Neural progenitor cell (in vitro differentiated cells): ENCODE measurements at regions not wholly inside any gene's neighbourhood (a gene's known extent, or its start where the extent isn't known, plus 50 kb on each side); places are given as distances from the start of the nearest gene placed in this dataset.

Experiments
- DNase-seq: peaks from one replicate; pipeline ENCODE4 v3.0.0-alpha.2; 2016; ENCODE audit warnings: low spot score
- H2AFZ ChIP-seq: fragments of 200-600 bp; sonication (generic); replicated peaks from 2 replicates; pipeline ENCODE4 v1.6.1; 2016; ENCODE audit warnings: antibody characterized with exemption
- H3F3A ChIP-seq: fragments of 200-600 bp; sonication (generic); 2 replicates; pipeline ENCODE4 v1.6.1; 2016; ENCODE audit warnings: antibody characterized with exemption, low read depth
- H3K27ac ChIP-seq: fragments of 200-600 bp; sonication (generic); 2 replicates; pipeline ENCODE4 v1.5.1; 2016; ENCODE audit warnings: mild to moderate bottlenecking
- H3K27me3 ChIP-seq: fragments of 200-600 bp; sonication (generic); 2 replicates; pipeline ENCODE4 v1.6.1; 2016; ENCODE audit warnings: mild to moderate bottlenecking, moderate library complexity
- H3K36me3 ChIP-seq: fragments of 200-600 bp; sonication (generic); 2 replicates; pipeline ENCODE4 v1.5.1; 2016
- H3K4me1 ChIP-seq: fragments of 200-600 bp; sonication (generic); 2 replicates; pipeline ENCODE4 v1.6.1; 2016; ENCODE audit warnings: mixed run types
- H3K4me2 ChIP-seq: fragments of 200-600 bp; sonication (generic); 2 replicates; pipeline ENCODE4 v1.6.1; 2016
- H3K4me3 ChIP-seq: fragments of 200-600 bp; sonication (generic); 2 replicates; pipeline ENCODE4 v1.5.1; 2016
- H3K79me2 ChIP-seq: fragments of 200-600 bp; sonication (generic); 2 replicates; pipeline ENCODE4 v1.6.1; 2016; ENCODE audit warnings: low read depth
- H3K9ac ChIP-seq: fragments of 200-600 bp; sonication (generic); 2 replicates; pipeline ENCODE4 v1.6.1; 2016
- H3K9me3 ChIP-seq: fragments of 200-600 bp; sonication (generic); 2 replicates; pipeline ENCODE4 v1.5.1; 2016; ENCODE audit warnings: low read depth
- H4K20me1 ChIP-seq: fragments of 200-600 bp; sonication (generic); 2 replicates; pipeline ENCODE4 v1.6.1; 2016; ENCODE audit warnings: low read depth
- H3K27ac Mint-ChIP-seq: 3 replicates; pipeline ENCODE4 v1.8.0; 2021; ENCODE audit warnings: mixed read lengths
- H3K27me3 Mint-ChIP-seq: 2 replicates; pipeline ENCODE4 v1.8.0; 2022; ENCODE audit warnings: low read depth, mild to moderate bottlenecking, inconsistent platforms, moderate library complexity, mixed read lengths; ENCODE audit not compliant: insufficient read depth
- H3K36me3 Mint-ChIP-seq: 3 replicates; pipeline ENCODE4 v1.8.0; 2021; ENCODE audit warnings: mixed read lengths
- H3K4me1 Mint-ChIP-seq: 3 replicates; pipeline ENCODE4 v1.8.0; 2021; ENCODE audit warnings: mixed read lengths
- H3K4me3 Mint-ChIP-seq: 3 replicates; pipeline ENCODE4 v1.8.0; 2021; ENCODE audit warnings: mild to moderate bottlenecking, moderate library complexity, mixed read lengths
- H3K9me3 Mint-ChIP-seq: 3 replicates; pipeline ENCODE4 v1.8.0; 2020; ENCODE audit warnings: mixed read lengths
- CTCF ChIP-seq: fragments of 200-600 bp; sonication (generic); IDR thresholded peaks from 2 replicates; pipeline ENCODE4 v1.5.1; 2017; ENCODE audit warnings: antibody characterized with exemption, mild to moderate bottlenecking
- EZH2 ChIP-seq: fragments of 200-600 bp; sonication (generic); IDR thresholded peaks from 2 replicates; pipeline ENCODE4 v1.6.1; 2017; ENCODE audit warnings: antibody characterized with exemption, mild to moderate bottlenecking, moderate library complexity
- EZH2phosphoT487 ChIP-seq: fragments of 200-600 bp; sonication (generic); IDR thresholded peaks from 2 replicates; pipeline ENCODE4 v1.6.1; 2017; ENCODE audit warnings: antibody characterized with exemption

GRCh38 chr15:100720406-100720967, 118.1 kb downstream of the ASB7 start:
- Histone ChIP-seq H3K36me3 (no peaks in the 10 kb centered on the region), H3K4me3 (no peak overlapping the region), H3K4me2 (no peak overlapping the region), H3K4me1 (no peaks in the 10 kb centered on the region), H3K79me2 (no peaks in the 10 kb centered on the region), H3K27ac (no peak overlapping the region), H3F3A (no peaks in the 10 kb centered on the region), H4K20me1 (no peaks in the 10 kb centered on the region), H3K27me3 (no peaks in the 10 kb centered on the region), H2AFZ (no peak overlapping the region), H3K9me3 (no peaks in the 10 kb centered on the region), H3K9ac (no peak overlapping the region)
- Mint-ChIP-seq H3K4me1 (peaks cover 15% of the 10 kb centered on the region), H3K36me3 (no peaks in the 10 kb centered on the region), H3K4me3 (no peak overlapping the region), H3K27ac (no peak overlapping the region), H3K27me3 (peaks cover 10% of the 10 kb centered on the region), H3K9me3 (peaks cover 1% of the 10 kb centered on the region)
- no peak for TF ChIP-seq EZH2
- TF ChIP-seq CTCF = no peak
- no peak for TF ChIP-seq EZH2phosphoT487
- no peak for DNase-seq

- H3K4me3 ChIP-seq = no peak overlapping the region
- H2AFZ ChIP-seq = no peak overlapping the region
- no peaks in the 10 kb centered on the region for H3F3A ChIP-seq
- H3K27ac Mint-ChIP-seq = no peak overlapping the region
- H3K9ac ChIP-seq = no peak overlapping the region
- H3K36me3 ChIP-seq = no peaks in the 10 kb centered on the region
- H3K36me3 Mint-ChIP-seq = no peaks in the 10 kb centered on the region
- TF ChIP-seq EZH2 (no peak), EZH2phosphoT487 (no peak), CTCF (no peak)
- peaks cover 1% of the 10 kb centered on the region for H3K9me3 Mint-ChIP-seq
- no peak overlapping the region for H3K4me2 ChIP-seq
- H3K27ac ChIP-seq = no peak overlapping the region
- peaks cover 17% of the 10 kb centered on the region for H3K4me1 Mint-ChIP-seq
- H3K27me3 ChIP-seq = no peaks in the 10 kb centered on the region
- no peaks in the 10 kb centered on the region for H4K20me1 ChIP-seq
- H3K27me3 Mint-ChIP-seq = peaks cover 11% of the 10 kb centered on the region
- H3K4me3 Mint-ChIP-seq = no peak overlapping the region
- no peak for DNase-seq
- H3K9me3 ChIP-seq = no peaks in the 10 kb centered on the region
- H3K4me1 ChIP-seq = no peaks in the 10 kb centered on the region
- H3K79me2 ChIP-seq = no peaks in the 10 kb centered on the region
Observed at GRCh38 chr15:100721758-100722550, 119.6 kb downstream of the ASB7 start.

- no peak for TF ChIP-seq EZH2phosphoT487
- no peak for TF ChIP-seq EZH2
- TF ChIP-seq CTCF = no peak
- no peak overlapping the region for H3K4me2 ChIP-seq
- Mint-ChIP-seq H3K27ac (no peak overlapping the region), H3K36me3 (no peaks in the 10 kb centered on the region), H3K27me3 (peaks cover 12% of the 10 kb centered on the region), H3K4me1 (peaks cover 17% of the 10 kb centered on the region), H3K4me3 (no peak overlapping the region), H3K9me3 (peaks cover 1% of the 10 kb centered on the region)
- H3K79me2 ChIP-seq = no peaks in the 10 kb centered on the region
- no peaks in the 10 kb centered on the region for H3K4me1 ChIP-seq
- no peaks in the 10 kb centered on the region for H3K36me3 ChIP-seq
- no peaks in the 10 kb centered on the region for H3F3A ChIP-seq
- no peak overlapping the region for H3K27ac ChIP-seq
- H3K9ac ChIP-seq = no peak overlapping the region
- no peaks in the 10 kb centered on the region for H4K20me1 ChIP-seq
- no peaks in the 10 kb centered on the region for H3K27me3 ChIP-seq
- no peak overlapping the region for H3K4me3 ChIP-seq
- no peak overlapping the region for H2AFZ ChIP-seq
- H3K9me3 ChIP-seq = no peaks in the 10 kb centered on the region
- DNase-seq = no peak
Observed at GRCh38 chr15:100722551-100723314, 120.3 kb downstream of the ASB7 start.
